Fibroblast of lung (primary cell): ENCODE measurements at regions not wholly inside any gene's neighbourhood (a gene's known extent, or its start where the extent isn't known, plus 50 kb on each side); places are given as distances from the start of the nearest gene placed in this dataset.
A peak's percentile ranks its signal among the peaks of the same experiment; 100 is the strongest.
"Not testable (repeated sequence)": the region's sequence is repeated elsewhere in the genome, so short reads cannot be mapped to it uniquely, and the experiment has no call there.

Source experiments
- DNase-seq, 2 donors: peaks; one replicate each; pipeline versions ENCODE4 v3.0.0 to v3.0.0-alpha.2; 2010; ENCODE audit warnings: low read depth in 2 of 2
- H2AFZ ChIP-seq: 2 replicates; pipeline ENCODE4 v1.5.1; 2012; ENCODE audit warnings: low read length, control low read depth, inconsistent platforms
- H3K27ac ChIP-seq: 2 replicates; pipeline ENCODE4 v1.5.1; 2011; ENCODE audit warnings: low read length, control low read depth; ENCODE audit not compliant: insufficient read depth
- H3K27me3 ChIP-seq: 2 replicates; pipeline ENCODE4 v1.5.1; 2011; ENCODE audit warnings: mild to moderate bottlenecking, low read length; ENCODE audit not compliant: control insufficient read depth, insufficient read depth
- H3K36me3 ChIP-seq: 2 replicates; pipeline ENCODE4 v1.5.1; 2011; ENCODE audit warnings: low read length; ENCODE audit not compliant: control insufficient read depth, insufficient read depth
- H3K4me1 ChIP-seq: 2 replicates; pipeline ENCODE4 v1.5.1; 2011; ENCODE audit warnings: low read length; ENCODE audit not compliant: control insufficient read depth, insufficient read depth; ENCODE audit errors: extremely low read depth
- H3K4me2 ChIP-seq: 2 replicates; pipeline ENCODE4 v1.5.1; 2011; ENCODE audit warnings: low read length, control low read depth; ENCODE audit not compliant: insufficient read depth; ENCODE audit errors: extremely low read depth
- H3K4me3 ChIP-seq, 4 experiments: fragments of 200-600 bp in 1 of 4; sonication (generic) in 1 of 4; replicated peaks in 1 of 4; 2 replicates each; pipeline ENCODE4 v1.5.1; 2011 to 2016; ENCODE audit warnings: low read length in 4 of 4, low read depth in 3 of 4, mild to moderate bottlenecking in 3 of 4, control low read depth in 2 of 4, inconsistent platforms in 1 of 4, mixed read lengths in 1 of 4; ENCODE audit not compliant: insufficient read depth in 1 of 4; ENCODE audit errors: control extremely low read depth in 1 of 4
- H3K79me2 ChIP-seq: 2 replicates; pipeline ENCODE4 v1.5.1; 2012; ENCODE audit warnings: mild to moderate bottlenecking, low read length, inconsistent platforms; ENCODE audit not compliant: control insufficient read depth, insufficient read depth
- H3K9ac ChIP-seq: 2 replicates; pipeline ENCODE4 v1.5.1; 2011; ENCODE audit warnings: mild to moderate bottlenecking, low read length, control low read depth; ENCODE audit not compliant: insufficient read depth
- H3K9me3 ChIP-seq: 2 replicates; pipeline ENCODE4 v1.5.1; 2012; ENCODE audit warnings: low read depth, low read length; ENCODE audit not compliant: control insufficient read depth, insufficient read depth
- H4K20me1 ChIP-seq: 2 replicates; pipeline ENCODE4 v1.5.1; 2011; ENCODE audit warnings: low read length; ENCODE audit not compliant: control insufficient read depth, insufficient read depth; ENCODE audit errors: extremely low read depth
- CTCF ChIP-seq, 2 donors: IDR thresholded peaks in 1 of 2; conservative IDR thresholded peaks in 1 of 2; 1 replicate in 1 of 2; 2 replicates in 1 of 2; pipeline ENCODE4 v1.5.1; 2011 to 2012; ENCODE audit warnings: low read length in 2 of 2, control low read depth in 1 of 2, inconsistent platforms in 1 of 2, low read depth in 1 of 2, mild to moderate bottlenecking in 1 of 2
- EZH2 ChIP-seq: IDR thresholded peaks from 2 replicates; pipeline ENCODE4 v1.5.1; 2012; ENCODE audit warnings: low read length, control low read depth, mild to moderate bottlenecking; ENCODE audit errors: missing control alignments

- Histone ChIP-seq H3K36me3 (no peaks in the 10 kb centered on the region), H3K4me2 (no peak overlapping the region), H3K4me3 (no peak overlapping the region), H4K20me1 (no peaks in the 10 kb centered on the region), H3K79me2 (no peaks in the 10 kb centered on the region), H3K27me3 (no peaks in the 10 kb centered on the region), H3K9me3 (no peaks in the 10 kb centered on the region), H3K9ac (no peak overlapping the region), H3K27ac (no peak overlapping the region), H3K4me1 (no peaks in the 10 kb centered on the region), H2AFZ (no peak overlapping the region)
- TF ChIP-seq EZH2, result no peak
- TF ChIP-seq CTCF (conservative IDR thresholded peaks at IDR 0.05 in 1 of 2, IDR thresholded peaks at IDR 0.05 in 1 of 2; ENCODE audit: low read depth in 1 of 2, low read length in 2 of 2), result no peak
- peak in 1 of 2 donors; percentile 28 for DNase-seq
Measured at GRCh38 chr4:181855307-181855706, 387.9 kb upstream of the TENM3 start.

- not testable (repeated sequence) for H2AFZ ChIP-seq, H3K36me3 ChIP-seq, H3K4me1 ChIP-seq, H3K4me2 ChIP-seq, H4K20me1 ChIP-seq, H3K9ac ChIP-seq, H3K27ac ChIP-seq, H3K9me3 ChIP-seq, DNase-seq, H3K79me2 ChIP-seq, H3K27me3 ChIP-seq, H3K4me3 ChIP-seq
Measured at GRCh38 chr4:181857471-181857870, 385.7 kb upstream of the TENM3 start.

GRCh38 chr4:181858741-181859140 lies 384.5 kb upstream of the TENM3 start:
- Histone ChIP-seq H3K9me3 (no peaks in the 10 kb centered on the region), H3K27ac (no peak overlapping the region), H2AFZ (no peak overlapping the region), H3K4me2 (no peak overlapping the region), H3K4me3 (no peak overlapping the region), H3K36me3 (no peaks in the 10 kb centered on the region), H3K27me3 (no peaks in the 10 kb centered on the region), H3K79me2 (no peaks in the 10 kb centered on the region), H3K9ac (no peak overlapping the region), H3K4me1 (no peaks in the 10 kb centered on the region), H4K20me1 (no peaks in the 10 kb centered on the region)
- TF ChIP-seq CTCF (conservative IDR thresholded peaks at IDR 0.05 in 1 of 2, IDR thresholded peaks at IDR 0.05 in 1 of 2; ENCODE audit: low read depth in 1 of 2, low read length in 2 of 2), result no peak
- no peak for TF ChIP-seq EZH2
- peak in 1 of 2 donors; percentile 27 for DNase-seq
